Caco-2 (cell line): ENCODE measurements at regions not wholly inside any gene's neighbourhood (a gene's known extent, or its start where the extent isn't known, plus 50 kb on each side); places are given as distances from the start of the nearest gene placed in this dataset.

ENCODE experiments used
- BruUV-seq: library from RNA; stranded (reverse); fragments of 400-500 nt; replicated peaks from 2 replicates; lab custom pipeline; 2021; lab: Mats Ljungman, UMichigan
- CTCF ChIA-PET: fragments of 300-600 bp; sonication (Branson Sonifier 250); formaldehyde crosslinking; loops from one replicate; lab custom pipeline; 2022; ENCODE audit warnings: antibody characterized with exemption; lab: Charles Lee
- POLR2A ChIA-PET: fragments of 300-600 bp; sonication (Branson Sonifier 250); formaldehyde crosslinking; loops from one replicate; lab custom pipeline; 2022; ENCODE audit warnings: antibody characterized with exemption; lab: Charles Lee
- DNase-seq, 2 experiments: peaks; one replicate each; pipeline versions ENCODE4 v3.0.0 to v3.0.0-alpha.2; 2020 to 2022
- H3K27me3 ChIP-seq: replicated peaks from 2 replicates; pipeline ENCODE4 v1.6.0; 2011; ENCODE audit warnings: low read length; ENCODE audit not compliant: control insufficient read depth, insufficient read depth
- H3K36me3 ChIP-seq: 2 replicates; pipeline ENCODE4 v1.5.1; 2011; ENCODE audit warnings: low read length; ENCODE audit not compliant: control insufficient read depth, insufficient read depth
- H3K4me1 ChIP-seq: fragments of 250-450 bp; sonication (Bioruptor Pico); 2 replicates; pipeline ENCODE4 v1.5.1; 2020; ENCODE audit warnings: mild to moderate bottlenecking
- H3K4me3 ChIP-seq: 2 replicates; pipeline ENCODE4 v1.5.1; 2011; ENCODE audit warnings: low read depth, mild to moderate bottlenecking, control low read depth, low read length
- H3K9me3 ChIP-seq: fragments of 250-450 bp; sonication (Bioruptor Pico); 2 replicates; pipeline ENCODE4 v1.5.1; 2020; ENCODE audit warnings: mild to moderate bottlenecking, moderate library complexity
- H3K27ac Mint-ChIP-seq: one replicate; pipeline ENCODE4 v1.8.0; 2022; ENCODE audit warnings: mixed read lengths; ENCODE audit not compliant: unreplicated experiment
- H3K27me3 Mint-ChIP-seq: one replicate; pipeline ENCODE4 v1.8.0; 2022; ENCODE audit warnings: mixed read lengths; ENCODE audit not compliant: insufficient read depth, unreplicated experiment
- H3K36me3 Mint-ChIP-seq: one replicate; pipeline ENCODE4 v1.8.0; 2022; ENCODE audit warnings: mild to moderate bottlenecking, mixed read lengths; ENCODE audit not compliant: insufficient read depth, unreplicated experiment
- H3K4me1 Mint-ChIP-seq: one replicate; pipeline ENCODE4 v1.8.0; 2022; ENCODE audit warnings: low read depth, mixed read lengths; ENCODE audit not compliant: unreplicated experiment
- H3K4me3 Mint-ChIP-seq: one replicate; pipeline ENCODE4 v1.8.0; 2022; ENCODE audit warnings: mild to moderate bottlenecking, moderate library complexity, mixed read lengths; ENCODE audit not compliant: unreplicated experiment
- H3K9me3 Mint-ChIP-seq: one replicate; pipeline ENCODE4 v1.8.0; 2022; ENCODE audit warnings: mixed read lengths; ENCODE audit not compliant: unreplicated experiment
- intact Hi-C: fragments of 100-400 bp; cut with micrococcal nuclease; formaldehyde crosslinking; loops from one replicate; pipeline ENCODE4 v1.10.0; 2022; ENCODE audit not compliant: unreplicated experiment
- TF ChIP-seq, protein P1 (sequence below), 2 experiments: fragments of 200-600 bp in 1 of 2; IDR thresholded peaks; 1 replicate in 1 of 2; 2 replicates in 1 of 2; pipeline versions ENCODE4 v1.5.1 to v1.8.0; 2011 to 2022; ENCODE audit warnings: antibody characterized with exemption in 1 of 2, control low read depth in 1 of 2, inconsistent platforms in 1 of 2, low read depth in 1 of 2, low read length in 1 of 2, mild to moderate bottlenecking in 1 of 2, moderate library complexity in 1 of 2; ENCODE audit not compliant: insufficient read depth in 1 of 2, severe bottlenecking in 1 of 2, unreplicated experiment in 1 of 2

DNA sequence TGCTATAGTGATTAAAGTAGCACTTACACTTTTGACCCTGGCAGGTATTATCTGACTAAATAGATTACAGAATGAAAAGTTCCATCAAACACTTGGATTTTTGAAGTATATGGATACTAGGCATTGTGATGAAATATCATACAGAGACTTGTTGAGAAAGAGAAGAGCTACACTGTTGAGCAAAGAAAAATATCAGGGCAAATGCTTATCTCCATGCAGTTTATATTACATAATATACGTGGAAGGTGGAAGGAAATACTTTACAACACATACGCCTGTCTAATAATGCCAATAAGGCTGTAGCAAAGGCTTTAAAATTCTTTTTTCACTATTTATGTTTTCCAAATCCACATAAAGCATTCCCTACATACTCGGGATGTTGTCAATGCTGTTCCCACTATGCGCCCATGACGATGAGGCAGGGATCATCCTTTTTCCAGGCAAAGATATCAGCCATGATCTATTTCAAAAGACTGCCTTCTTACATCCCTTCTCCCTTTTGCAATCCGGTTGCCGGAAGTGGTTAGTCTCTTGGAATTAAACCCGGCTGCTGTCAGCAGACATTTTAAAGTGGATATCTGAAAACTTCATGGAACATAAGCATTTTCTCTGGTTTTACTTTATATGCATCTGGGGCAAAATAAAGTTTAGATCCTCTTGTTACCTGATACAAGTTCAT is 92.6 kb upstream of the ITGA4 start:
- H3K9me3 ChIP-seq = no peaks in the 10 kb centered on the region
- Mint-ChIP-seq H3K36me3 (no peaks in the 10 kb centered on the region), H3K4me1 (no peaks in the 10 kb centered on the region), H3K9me3 (no peaks in the 10 kb centered on the region), H3K27ac (no peak overlapping the region), H3K27me3 (no peaks in the 10 kb centered on the region), H3K4me3 (no peak overlapping the region)
- no peaks in the 10 kb centered on the region for H3K27me3 ChIP-seq
- CTCF ChIA-PET = no interaction called here
- no peak overlapping the region for H3K4me3 ChIP-seq
- no peaks in the 10 kb centered on the region for H3K4me1 ChIP-seq
- H3K36me3 ChIP-seq = no peaks in the 10 kb centered on the region
- BruUV-seq = no TSS peak
- intact Hi-C loops = no loop called here
- POLR2A ChIA-PET = no interaction called here
- no peak for DNase-seq
- TF ChIP-seq, protein P1, sequence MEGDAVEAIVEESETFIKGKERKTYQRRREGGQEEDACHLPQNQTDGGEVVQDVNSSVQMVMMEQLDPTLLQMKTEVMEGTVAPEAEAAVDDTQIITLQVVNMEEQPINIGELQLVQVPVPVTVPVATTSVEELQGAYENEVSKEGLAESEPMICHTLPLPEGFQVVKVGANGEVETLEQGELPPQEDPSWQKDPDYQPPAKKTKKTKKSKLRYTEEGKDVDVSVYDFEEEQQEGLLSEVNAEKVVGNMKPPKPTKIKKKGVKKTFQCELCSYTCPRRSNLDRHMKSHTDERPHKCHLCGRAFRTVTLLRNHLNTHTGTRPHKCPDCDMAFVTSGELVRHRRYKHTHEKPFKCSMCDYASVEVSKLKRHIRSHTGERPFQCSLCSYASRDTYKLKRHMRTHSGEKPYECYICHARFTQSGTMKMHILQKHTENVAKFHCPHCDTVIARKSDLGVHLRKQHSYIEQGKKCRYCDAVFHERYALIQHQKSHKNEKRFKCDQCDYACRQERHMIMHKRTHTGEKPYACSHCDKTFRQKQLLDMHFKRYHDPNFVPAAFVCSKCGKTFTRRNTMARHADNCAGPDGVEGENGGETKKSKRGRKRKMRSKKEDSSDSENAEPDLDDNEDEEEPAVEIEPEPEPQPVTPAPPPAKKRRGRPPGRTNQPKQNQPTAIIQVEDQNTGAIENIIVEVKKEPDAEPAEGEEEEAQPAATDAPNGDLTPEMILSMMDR (IDR thresholded peaks at IDR 0.05; ENCODE audit: insufficient read depth in 1 of 2, low read depth in 1 of 2, low read length in 1 of 2, severe bottlenecking in 1 of 2, unreplicated experiment in 1 of 2) = no peak

DNA sequence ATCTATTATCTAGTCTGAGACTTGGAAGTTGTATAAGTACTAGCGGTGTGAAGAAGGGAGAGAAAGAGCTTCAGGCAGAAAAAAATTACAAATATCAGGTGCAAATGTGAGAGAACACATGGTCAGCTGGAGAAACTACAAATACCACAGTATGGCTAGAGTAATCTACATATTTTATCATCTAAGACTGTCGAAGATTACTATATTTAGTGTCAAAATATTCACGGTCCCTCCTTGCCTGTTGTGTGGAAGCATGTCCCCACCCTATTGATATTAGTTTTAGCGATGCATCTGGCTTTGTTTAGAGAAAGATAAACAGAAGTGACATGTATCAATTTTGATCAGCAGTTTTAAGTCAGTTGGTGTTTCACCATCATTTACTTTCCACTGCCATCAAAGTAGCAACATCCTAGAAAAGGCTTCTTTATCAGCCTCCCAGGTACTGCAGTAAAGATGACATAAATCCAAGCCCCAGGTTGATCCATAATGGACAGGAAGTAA is 90.5 kb upstream of the ITGA4 start:
- no peaks in the 10 kb centered on the region for H3K9me3 Mint-ChIP-seq
- ChIA-PET POLR2A (no interaction called here), CTCF (no interaction called here)
- Histone ChIP-seq H3K4me1 (no peaks in the 10 kb centered on the region), H3K36me3 (no peaks in the 10 kb centered on the region), H3K27me3 (no peaks in the 10 kb centered on the region), H3K4me3 (no peak overlapping the region), H3K9me3 (no peaks in the 10 kb centered on the region)
- H3K4me3 Mint-ChIP-seq = no peak overlapping the region
- no peaks in the 10 kb centered on the region for H3K27me3 Mint-ChIP-seq
- no peaks in the 10 kb centered on the region for H3K36me3 Mint-ChIP-seq
- intact Hi-C loops = no loop called here
- H3K27ac Mint-ChIP-seq = no peak overlapping the region
- no TSS peak for BruUV-seq
- TF ChIP-seq, protein P1 (IDR thresholded peaks at IDR 0.05; ENCODE audit: insufficient read depth in 1 of 2, low read depth in 1 of 2, low read length in 1 of 2, severe bottlenecking in 1 of 2, unreplicated experiment in 1 of 2) = no peak
- no peak for DNase-seq
- no peaks in the 10 kb centered on the region for H3K4me1 Mint-ChIP-seq

DNA sequence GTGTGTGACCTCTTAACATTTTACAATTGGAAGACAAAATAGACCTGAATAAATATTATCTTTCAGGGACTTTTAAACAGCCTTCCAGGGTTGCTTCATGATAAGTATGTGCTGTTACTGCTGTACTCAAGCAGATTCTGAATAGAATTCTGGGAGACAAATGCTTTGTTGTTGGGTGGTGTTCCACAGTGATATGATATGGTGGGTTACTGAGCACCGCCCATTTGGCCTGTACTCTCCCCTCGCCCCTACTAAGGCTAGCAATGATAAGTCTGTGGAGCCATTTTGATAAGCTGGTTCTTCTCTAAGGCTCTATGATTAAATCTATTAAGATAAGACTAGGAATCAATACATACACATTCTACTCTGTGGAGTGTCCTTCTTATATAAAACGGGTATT is 89.8 kb upstream of the ITGA4 start:
- TF ChIP-seq, protein P1 (IDR thresholded peaks at IDR 0.05; ENCODE audit: insufficient read depth in 1 of 2, low read depth in 1 of 2, low read length in 1 of 2, severe bottlenecking in 1 of 2, unreplicated experiment in 1 of 2) = no peak
- POLR2A ChIA-PET = no interaction called here
- no peaks in the 10 kb centered on the region for H3K27me3 Mint-ChIP-seq

More for the DNA sequence above, 89.8 kb upstream of the ITGA4 start:
- Histone ChIP-seq H3K4me1 (no peaks in the 10 kb centered on the region), H3K9me3 (no peaks in the 10 kb centered on the region), H3K4me3 (no peak overlapping the region), H3K27me3 (no peaks in the 10 kb centered on the region), H3K36me3 (no peaks in the 10 kb centered on the region)
- DNase-seq = no peak
- no TSS peak for BruUV-seq
- no peaks in the 10 kb centered on the region for H3K36me3 Mint-ChIP-seq
- H3K4me1 Mint-ChIP-seq = no peaks in the 10 kb centered on the region
- CTCF ChIA-PET = no interaction called here
- H3K27ac Mint-ChIP-seq = no peak overlapping the region
- H3K9me3 Mint-ChIP-seq = no peaks in the 10 kb centered on the region
- H3K4me3 Mint-ChIP-seq = no peak overlapping the region
- intact Hi-C loops = no loop called here
